HG02970 (cell line): ENCODE measurements at regions not wholly inside any gene's neighbourhood (a gene's known extent, or its start where the extent isn't known, plus 50 kb on each side); places are given as distances from the start of the nearest gene placed in this dataset.
"Not testable (repeated sequence)": the region's sequence is repeated elsewhere in the genome, so short reads cannot be mapped to it uniquely, and the experiment has no call there.

Source experiments
- ATAC-seq: cut with Tn5 transposase; IDR thresholded peaks from one replicate; pipeline ENCODE4 v1.9.1; 2021; ENCODE audit warnings: mild to moderate bottlenecking, moderate library complexity, moderate number of reproducible peaks; ENCODE audit not compliant: unreplicated experiment, low FRiP score

DNA sequence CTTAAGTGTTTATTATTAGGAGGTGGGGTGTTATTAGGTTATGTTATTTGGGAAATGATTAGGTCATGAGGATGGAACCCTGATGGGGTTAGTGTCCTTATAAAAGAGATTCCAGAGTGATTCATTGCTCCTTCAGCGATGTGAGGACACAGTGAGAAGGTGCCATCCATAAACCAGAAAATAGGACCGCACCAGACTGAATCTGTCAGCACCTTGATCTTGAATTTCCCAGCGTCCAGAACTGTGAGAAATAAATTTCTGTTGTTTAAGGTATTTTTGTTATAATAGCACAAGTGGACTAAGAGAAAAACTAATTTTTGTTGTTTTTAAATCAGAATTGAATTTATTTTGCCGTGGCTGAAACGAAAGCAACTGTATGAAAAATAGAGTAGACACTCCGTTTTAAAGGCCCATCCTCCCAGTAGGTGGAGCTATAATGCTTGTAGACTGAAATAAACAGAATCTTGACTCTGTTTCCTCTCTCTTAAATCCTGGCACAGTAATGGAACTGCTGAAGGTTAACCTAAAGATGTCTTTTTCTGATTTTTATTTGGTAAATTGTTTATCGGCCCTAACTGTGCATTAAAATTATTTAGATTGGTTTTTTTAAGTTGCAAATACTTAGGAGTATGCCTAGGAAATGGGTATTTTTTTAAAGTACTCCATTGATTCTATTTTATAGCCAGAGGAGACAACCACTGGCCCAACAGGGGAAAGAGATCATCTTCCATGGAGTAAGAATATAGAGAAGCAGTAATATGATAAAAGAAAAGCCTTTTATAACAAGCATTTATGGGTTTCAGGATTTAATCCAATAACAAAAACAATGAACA lies 133.2 kb upstream of the ADAMTS3 start:
- ATAC-seq = peak; percentile 74

DNA sequence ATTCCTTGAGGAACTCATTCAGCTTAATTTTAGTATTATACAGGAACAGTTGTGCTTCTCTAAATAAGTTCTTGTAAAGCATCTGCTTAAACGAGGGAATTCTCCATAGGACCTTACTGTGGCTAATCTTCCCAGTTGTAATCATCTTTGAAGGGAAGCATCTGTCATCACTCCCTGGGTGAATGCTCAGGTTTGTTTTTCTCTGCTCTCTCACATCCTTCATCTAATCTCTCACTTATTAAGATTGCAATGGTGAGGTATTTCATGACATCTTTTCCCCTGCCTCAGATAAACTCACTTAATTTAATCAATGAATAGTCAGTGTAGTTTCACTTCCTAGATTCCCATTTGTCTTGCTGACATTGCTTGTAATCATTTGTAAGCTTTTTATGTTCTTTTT lies 121.8 kb upstream of the ADAMTS3 start:
- ATAC-seq = no peak

DNA sequence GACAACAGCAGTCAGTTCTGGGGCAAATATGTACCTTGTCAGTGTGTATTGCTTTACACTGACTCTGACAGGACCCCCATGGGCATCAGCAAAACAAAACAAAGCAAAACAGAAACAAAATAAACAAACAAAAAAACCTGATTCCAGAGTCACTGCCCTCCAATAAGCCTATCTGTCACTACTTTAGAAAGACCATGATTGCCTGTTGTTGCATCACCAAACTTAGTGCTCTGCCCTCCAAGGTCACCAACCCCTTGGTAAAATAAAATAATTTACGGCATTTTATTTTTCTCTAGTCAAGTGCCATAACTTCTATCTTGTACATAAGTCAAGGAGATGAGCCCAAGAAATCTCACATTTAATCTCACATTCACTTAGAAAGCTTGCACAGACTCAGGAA lies 120.9 kb upstream of the ADAMTS3 start:
- no peak for ATAC-seq

DNA sequence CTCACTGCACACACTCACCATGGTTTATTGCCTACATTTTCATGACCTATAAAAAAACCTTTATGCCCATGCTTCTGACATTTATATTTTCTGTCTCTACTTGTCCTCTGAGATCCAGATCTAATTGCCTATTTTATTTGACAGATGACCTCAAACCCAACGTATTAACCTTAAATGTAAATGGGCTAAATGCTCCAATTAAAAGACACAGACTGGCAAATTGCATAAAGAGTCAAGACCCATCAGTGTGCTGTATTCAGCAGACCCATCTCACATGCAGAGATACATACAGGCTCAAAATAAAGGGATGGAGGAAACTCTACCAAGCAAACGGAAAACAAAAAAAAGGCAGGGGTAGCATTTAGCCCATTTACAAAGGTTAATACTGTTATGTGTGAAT lies 117.4 kb upstream of the ADAMTS3 start:
- not testable (repeated sequence) for ATAC-seq

DNA sequence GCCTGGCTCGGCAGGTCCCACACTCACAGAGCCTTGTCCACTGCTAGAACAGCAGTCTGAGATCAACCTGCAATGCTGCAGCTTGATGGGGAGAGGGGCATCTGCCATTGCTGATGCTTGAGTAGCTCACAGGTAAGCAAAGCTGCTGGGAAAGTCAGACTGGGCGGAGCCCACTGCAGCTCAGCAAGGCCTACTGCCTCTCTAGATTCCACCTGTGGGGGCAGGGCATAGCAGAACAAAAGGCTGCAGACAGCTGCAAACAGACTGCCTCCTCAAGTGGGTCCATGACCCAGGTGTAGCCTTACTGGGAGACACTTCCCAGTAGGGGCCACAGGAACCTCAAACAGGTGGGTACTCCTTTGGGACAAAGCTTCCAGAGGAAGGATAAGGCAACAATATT lies 110.6 kb upstream of the ADAMTS3 start:
- no peak for ATAC-seq

DNA sequence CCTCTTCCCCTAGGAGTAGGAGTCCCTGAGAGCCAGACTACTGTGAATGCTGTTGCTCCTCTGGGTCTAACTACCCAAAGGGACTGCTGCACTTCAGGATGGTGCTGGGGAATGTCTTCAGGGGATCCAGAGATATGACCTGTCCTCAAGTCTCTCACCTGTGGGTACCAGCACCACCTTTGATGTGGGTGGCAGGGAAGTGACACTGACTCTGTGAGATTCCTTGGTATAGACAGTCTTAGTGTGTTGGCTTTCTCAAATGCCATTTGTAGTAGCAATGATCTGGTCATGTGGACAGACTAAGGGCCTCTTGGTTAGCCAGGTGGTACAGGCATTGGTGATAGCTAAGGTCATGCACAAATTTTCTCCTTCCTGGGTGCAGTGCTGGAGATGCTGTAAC lies 108.9 kb upstream of the ADAMTS3 start:
- no peak for ATAC-seq

DNA sequence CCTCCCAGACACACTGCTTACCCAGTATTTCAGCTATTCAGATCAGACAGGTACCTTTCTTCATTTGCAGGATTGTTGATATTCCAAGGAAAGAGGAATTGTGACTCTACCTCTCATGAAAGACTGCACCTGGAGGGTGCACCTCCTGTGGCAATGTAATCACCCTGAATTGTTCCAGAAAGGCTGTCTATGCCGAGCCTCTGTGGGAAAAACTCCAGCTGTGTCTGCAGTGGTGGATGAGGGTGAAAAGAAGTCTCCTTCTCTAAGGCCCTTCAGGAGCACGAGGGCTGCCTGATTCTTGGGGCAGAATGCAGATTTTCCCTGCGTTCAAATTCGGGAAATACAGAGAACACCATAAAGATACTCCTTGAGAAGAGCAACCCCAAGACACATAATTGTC lies 108.2 kb upstream of the ADAMTS3 start:
- ATAC-seq = no peak

DNA sequence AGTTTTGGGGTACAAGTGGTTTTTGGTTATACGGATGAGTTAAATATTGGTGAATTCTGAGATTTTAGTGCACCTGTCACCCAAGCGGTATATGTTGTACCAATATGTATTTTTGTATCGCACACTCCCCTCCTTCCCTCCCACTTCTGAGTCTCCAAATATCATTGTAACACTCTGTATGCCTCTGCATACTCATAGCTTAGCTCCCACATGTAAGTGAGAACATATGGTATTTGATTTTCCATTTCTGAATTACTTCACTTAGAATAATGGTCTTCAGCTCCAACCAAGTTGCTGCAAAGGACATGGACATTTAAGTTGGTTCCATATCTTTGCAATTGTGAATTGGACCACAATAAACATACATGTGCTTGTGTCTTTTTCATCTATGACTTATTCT lies 103.0 kb upstream of the ADAMTS3 start:
- no peak for ATAC-seq

DNA sequence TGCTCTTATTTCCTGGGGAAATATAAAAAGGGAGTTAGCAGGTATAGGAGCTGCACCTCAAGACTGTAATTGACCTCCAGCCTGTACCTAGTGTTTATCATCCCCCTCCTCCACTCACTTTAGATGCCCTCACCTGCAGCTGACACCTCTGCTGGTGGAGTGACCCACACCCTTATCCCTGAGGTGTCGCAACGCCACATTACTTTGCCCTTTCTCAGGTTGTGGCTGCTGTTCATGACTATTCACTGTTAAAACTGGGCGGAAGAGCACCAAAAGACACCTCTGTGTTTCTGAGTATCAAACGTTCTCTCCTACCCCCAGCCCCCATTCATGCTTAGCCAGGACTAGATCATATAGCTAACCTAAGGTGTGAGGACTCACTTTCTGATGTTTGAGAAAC lies 101.5 kb upstream of the ADAMTS3 start:
- no peak for ATAC-seq

DNA sequence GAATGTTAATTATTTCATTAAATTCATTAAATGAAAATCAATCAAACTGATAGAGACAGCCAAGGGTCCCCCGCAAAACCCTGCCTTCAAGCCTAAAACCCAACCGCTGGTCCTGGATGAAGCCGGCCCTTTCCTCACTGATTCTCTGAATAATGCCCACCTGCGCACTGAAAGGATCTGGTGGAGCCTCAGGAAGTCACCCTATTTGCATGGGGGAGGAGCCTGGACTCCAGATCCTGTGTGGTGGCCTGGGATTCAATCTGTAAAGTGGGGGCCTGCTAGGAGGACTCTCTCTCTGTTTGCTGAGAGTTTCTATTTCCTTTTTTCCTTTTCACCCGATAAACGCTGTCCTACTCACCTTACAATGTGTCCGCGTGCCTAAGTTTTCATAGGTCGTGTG lies 97.9 kb upstream of the ADAMTS3 start:
- no peak for ATAC-seq

DNA sequence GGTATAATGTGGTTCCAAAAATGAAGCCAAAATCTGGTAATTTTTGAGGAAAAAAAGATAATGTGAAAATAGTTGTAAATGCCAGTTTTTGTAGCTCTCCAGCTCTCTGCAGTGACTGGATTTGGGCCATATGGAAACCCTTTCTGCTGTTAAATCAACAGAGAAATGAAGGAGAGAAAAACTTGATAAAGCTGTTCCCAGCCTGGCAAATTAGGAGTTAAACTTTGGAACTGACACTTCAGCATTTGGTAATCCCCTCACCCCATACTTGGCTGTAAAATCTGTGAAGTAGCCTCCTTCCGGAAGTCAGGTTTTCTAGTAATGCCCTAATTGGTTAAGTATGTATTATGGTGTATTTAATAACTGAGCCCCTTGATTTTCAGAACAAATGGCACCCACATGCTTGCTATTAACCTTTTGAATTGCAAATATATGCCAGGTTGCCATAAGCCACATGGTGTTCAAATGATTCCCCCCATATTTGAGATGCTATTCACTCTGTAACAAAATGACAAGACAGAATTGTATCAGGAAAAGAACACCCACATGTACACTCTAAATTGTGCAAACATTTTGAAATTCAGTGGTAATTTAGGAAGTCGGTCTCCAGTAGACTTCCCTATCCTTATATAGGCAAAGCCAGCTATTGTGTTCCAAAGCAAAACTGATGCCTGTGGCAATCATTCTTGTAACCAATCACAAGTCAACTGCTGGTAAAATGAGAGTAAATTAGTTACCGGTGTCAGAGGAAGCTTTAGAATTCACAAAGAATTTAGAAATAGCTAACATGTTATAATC lies 96.3 kb upstream of the ADAMTS3 start:
- ATAC-seq = no peak

DNA sequence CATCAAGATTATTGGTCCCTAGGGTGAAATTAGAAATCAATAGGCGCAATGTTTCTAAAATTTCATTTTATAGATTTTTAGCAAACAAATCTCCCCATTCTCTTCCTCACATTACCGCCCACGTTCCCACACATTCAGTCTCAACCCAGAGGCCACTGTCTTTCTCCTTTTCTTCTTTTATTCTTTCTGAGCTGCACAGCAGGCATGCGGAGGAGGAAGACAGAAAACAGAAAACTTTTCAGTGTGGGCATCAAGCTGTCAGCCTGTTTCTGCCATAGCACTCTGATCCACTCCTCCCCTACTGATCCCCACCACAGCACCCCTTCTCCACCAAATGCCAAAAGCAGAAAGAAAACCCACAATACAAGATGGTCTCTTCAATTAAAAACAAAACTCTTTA lies 94.8 kb upstream of the ADAMTS3 start:
- ATAC-seq = no peak

DNA sequence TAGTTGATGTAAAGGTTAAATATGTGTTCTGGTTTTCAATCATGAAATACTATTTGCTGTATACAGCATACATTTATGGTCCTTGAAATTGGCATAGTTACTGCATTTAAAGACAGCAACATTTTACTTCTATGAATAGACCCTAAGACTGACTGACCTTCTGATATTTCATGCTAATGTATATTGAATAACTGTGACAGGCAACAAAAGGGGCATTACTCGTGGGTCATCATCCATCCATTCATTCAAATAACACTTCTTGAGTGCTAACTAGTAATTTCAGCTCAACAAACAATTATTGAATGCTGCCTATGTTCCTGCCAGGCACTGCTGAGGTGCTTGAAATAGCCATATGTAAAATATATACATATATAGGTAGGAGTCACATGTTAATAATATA lies 92.8 kb upstream of the ADAMTS3 start:
- no peak for ATAC-seq

DNA sequence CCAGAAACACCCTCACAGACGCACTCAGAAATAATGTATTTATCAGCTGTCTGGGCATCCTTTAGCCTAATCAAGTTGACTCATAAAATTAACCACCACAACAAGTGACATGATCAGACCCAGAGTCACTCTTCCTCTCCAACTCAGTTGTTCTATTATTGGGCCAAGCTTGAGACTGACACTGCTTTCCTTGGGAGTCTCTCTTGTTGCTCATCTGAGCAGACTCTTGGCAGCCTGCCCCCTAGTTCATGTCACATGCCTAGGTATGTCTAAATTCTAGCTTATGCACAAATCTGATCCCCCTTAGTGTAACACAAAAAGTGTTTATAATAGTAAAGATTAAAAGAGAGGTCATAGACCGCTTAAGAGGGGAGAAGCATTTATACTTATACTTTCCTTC lies 72.6 kb upstream of the ADAMTS3 start:
- no peak for ATAC-seq

DNA sequence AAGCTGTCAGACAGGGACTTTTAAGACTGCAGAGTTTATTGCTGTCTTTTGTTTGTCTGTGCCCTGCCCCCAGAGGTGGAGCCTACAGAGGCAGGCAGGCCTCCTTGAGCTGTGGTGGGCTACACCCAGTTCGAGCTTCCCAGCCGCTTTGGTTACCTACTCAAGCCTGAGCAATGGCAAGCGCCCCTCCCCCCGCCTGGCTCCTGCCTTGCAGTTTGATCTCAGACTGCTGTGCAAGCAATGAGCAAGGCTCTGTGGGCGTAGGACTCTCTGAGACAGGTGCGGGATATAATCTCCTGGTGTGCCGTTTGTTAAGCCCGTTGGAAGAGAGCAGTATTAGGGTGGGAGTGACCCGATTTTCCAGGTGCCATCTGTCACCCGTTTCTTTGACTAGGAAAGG lies 67.8 kb upstream of the ADAMTS3 start:
- not testable (repeated sequence) for ATAC-seq

DNA sequence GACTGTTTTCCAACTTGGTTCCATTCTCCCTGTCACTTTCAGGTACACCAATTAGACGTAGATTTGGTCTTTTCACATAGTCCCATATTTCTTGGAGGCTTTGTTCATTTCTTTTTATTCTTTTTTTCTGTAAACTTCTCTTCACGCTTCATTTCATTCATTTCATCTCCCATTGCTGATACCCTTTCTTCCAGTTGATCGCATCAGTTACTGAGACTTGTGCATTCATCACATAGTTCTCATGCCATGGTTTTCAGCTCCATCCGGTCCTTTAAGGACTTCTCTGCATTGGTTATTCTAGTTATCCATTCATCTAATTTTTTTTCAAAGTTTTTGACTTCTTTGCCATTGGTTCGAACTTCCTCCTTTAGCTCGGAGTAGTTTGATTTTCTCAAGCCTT lies 66.9 kb upstream of the ADAMTS3 start:
- ATAC-seq = not testable (repeated sequence)

DNA sequence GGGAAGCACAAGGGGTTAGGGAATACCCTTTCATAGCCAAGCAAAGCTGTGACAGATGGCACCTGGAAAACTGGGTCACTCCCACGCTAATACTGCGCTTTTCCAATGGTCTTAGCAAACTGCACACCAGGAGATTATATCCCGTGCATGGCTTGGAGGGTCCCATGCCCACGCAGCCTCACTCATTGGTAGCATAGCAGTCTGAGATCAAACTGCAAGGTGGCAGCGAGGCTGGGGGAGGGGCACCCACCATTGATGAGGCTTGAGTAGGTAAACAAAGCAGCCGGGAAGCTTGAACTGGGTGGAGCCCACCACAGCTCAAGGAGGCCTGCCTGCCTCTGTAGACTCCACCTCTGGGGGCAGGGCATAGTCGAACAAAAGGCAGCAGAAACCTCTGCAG lies 63.2 kb upstream of the ADAMTS3 start:
- ATAC-seq = not testable (repeated sequence)

DNA sequence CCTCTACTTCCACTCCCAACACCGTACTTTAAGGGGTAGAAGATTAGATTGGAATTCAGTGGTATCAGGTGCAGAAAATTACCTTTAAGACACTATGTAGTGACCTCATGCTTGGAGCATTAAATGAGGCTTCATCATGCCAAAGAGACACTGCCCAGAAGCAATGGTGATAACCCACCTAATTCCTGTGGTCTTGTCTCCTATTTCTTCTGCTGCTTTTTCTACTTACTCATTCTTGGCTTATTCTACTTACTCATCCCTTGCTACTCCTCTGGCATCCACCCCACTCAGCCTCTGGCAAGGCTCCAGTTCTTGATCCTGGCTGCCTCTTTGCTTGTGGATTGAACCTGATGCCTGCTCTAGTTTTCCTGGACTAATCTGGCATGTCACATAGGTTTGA lies 62.3 kb upstream of the ADAMTS3 start:
- no peak for ATAC-seq

DNA sequence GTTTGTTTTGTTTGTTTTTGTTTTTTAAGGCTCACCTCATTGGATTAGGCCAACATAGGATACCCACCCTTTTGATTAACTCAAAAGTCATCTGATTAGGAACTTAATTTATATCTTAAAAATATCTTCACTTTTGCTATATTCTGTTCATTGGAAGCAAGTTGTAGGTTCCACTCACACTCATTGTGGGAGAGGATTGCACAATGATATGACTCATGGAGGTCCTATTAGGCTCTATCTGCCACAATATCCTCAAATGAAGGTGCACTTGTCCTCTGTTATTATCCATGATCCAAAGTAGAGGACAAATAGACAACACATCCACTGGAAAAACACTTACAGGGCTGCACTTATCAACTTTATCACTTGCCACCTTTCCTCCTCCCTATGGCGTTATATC lies 60.5 kb upstream of the ADAMTS3 start:
- no peak for ATAC-seq

DNA sequence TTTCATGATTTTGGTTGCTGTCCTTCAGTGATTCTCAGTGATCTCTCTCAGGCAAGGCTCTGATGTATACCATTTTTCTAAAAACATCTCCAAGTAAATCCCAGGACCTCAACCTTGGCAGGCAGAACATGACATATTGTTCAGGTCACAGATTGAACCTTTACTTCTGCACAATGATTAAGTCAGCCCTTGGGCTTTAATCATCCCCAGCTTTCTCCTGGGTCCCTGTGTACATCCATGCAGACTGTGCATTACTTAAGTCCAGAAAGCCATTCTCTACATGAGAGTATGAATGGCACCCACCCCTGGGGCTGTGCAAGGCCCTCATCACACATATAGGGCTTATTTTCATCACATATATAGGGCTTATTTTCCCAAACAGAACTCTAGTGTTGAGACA lies 58.7 kb upstream of the ADAMTS3 start:
- ATAC-seq = no peak
